H1 (cell line): ENCODE measurements at regions not wholly inside any gene's neighbourhood (a gene's known extent, or its start where the extent isn't known, plus 50 kb on each side); places are given as distances from the start of the nearest gene placed in this dataset.

Source experiments
- CTCF ChIA-PET: fragments of 300-600 bp; sonication (Branson Sonifier 250); formaldehyde crosslinking; loops from one replicate; lab custom pipeline; 2021; ENCODE audit not compliant: partially characterized antibody; lab: Charles Lee
- POLR2A ChIA-PET: fragments of 300-600 bp; sonication (Branson Sonifier 250); formaldehyde crosslinking; loops from one replicate; lab custom pipeline; 2021; ENCODE audit warnings: inconsistent platforms; ENCODE audit not compliant: partially characterized antibody; lab: Charles Lee
- DNase-seq, 2 experiments: peaks; one replicate each; pipeline versions ENCODE4 v3.0.0 to v3.0.0-alpha.2; 2010 to 2022; ENCODE audit warnings: low spot score in 2 of 2, low read depth in 1 of 2, mixed read lengths in 1 of 2
- FAIRE-seq: peaks from 2 replicates; lab custom pipeline; 2011; peaks lifted over from hg19 to GRCh38; lab: Jason Lieb, UNC
- H2AFZ ChIP-seq: 2 replicates; pipeline ENCODE4 v1.8.1; 2012; ENCODE audit warnings: low read length, inconsistent platforms
- H2AK5ac ChIP-seq: 2 replicates; pipeline ENCODE4 v1.6.1; 2013; ENCODE audit warnings: low read depth, low read length
- H2BK120ac ChIP-seq: replicated peaks from 2 replicates; pipeline ENCODE3; 2013; ENCODE audit warnings: low read depth, low read length, inconsistent platforms
- H2BK12ac ChIP-seq: 2 replicates; pipeline ENCODE4 v1.6.1; 2013; ENCODE audit warnings: low read depth, low read length
- H2BK15ac ChIP-seq: 2 replicates; pipeline ENCODE4 v1.6.1; 2013; ENCODE audit warnings: low read length
- H2BK20ac ChIP-seq: 2 replicates; pipeline ENCODE4 v1.6.1; 2013; ENCODE audit warnings: low read length
- H2BK5ac ChIP-seq: 2 replicates; pipeline ENCODE4 v1.6.1; 2013; ENCODE audit warnings: low read depth, low read length
- H3K14ac ChIP-seq: 2 replicates; pipeline ENCODE4 v1.6.1; 2013; ENCODE audit warnings: inconsistent platforms; ENCODE audit not compliant: insufficient read length
- H3K18ac ChIP-seq: 2 replicates; pipeline ENCODE4 v1.6.1; 2013; ENCODE audit warnings: low read length; ENCODE audit errors: extremely low read depth
- H3K23ac ChIP-seq: 2 replicates; pipeline ENCODE4 v1.6.1; 2013; ENCODE audit warnings: inconsistent platforms; ENCODE audit not compliant: insufficient read length
- H3K23me2 ChIP-seq: 2 replicates; pipeline ENCODE4 v1.6.1; 2013; ENCODE audit warnings: low read depth, low read length
- H3K27ac ChIP-seq: 2 replicates; pipeline ENCODE4 v1.6.1; 2011; ENCODE audit warnings: low read depth, low read length, inconsistent platforms
- H3K27me3 ChIP-seq, 4 experiments: replicated peaks in 1 of 4; 1 replicate in 1 of 4; 2 replicates in 3 of 4; pipeline versions ENCODE4 v1.6.1 to v1.8.1; 2011 to 2013; ENCODE audit warnings: low read length in 3 of 4, mild to moderate bottlenecking in 3 of 4, inconsistent platforms in 2 of 4, mixed read lengths in 2 of 4, moderate library complexity in 1 of 4; ENCODE audit not compliant: control insufficient read depth in 3 of 4, insufficient read depth in 3 of 4; ENCODE audit errors: extremely low read depth in 1 of 4
- H3K36me3 ChIP-seq, 4 experiments: 2 replicates each; pipeline versions ENCODE4 v1.6.1 to v1.8.1; 2011 to 2013; ENCODE audit warnings: mild to moderate bottlenecking in 4 of 4, low read length in 3 of 4, moderate library complexity in 2 of 4, control low read depth in 1 of 4, inconsistent platforms in 1 of 4; ENCODE audit not compliant: insufficient read depth in 4 of 4, control insufficient read depth in 2 of 4
- H3K4ac ChIP-seq: replicated peaks from 2 replicates; pipeline ENCODE3; 2013; ENCODE audit warnings: low read length, low read depth, mixed read lengths, inconsistent platforms; ENCODE audit not compliant: insufficient read length
- H3K4me1 ChIP-seq, 4 experiments: replicated peaks in 1 of 4; 1 replicate in 1 of 4; 2 replicates in 3 of 4; pipeline versions ENCODE4 v1.6.1 to v1.8.1; 2011 to 2013; ENCODE audit warnings: low read length in 3 of 4, inconsistent platforms in 2 of 4, mixed read lengths in 1 of 4; ENCODE audit not compliant: insufficient read depth in 4 of 4, control insufficient read depth in 3 of 4
- H3K4me2 ChIP-seq, 2 experiments: 2 replicates each; pipeline versions ENCODE4 v1.6.1 to v1.8.1; 2011 to 2013; ENCODE audit warnings: low read depth in 2 of 2, low read length in 2 of 2, control low read depth in 1 of 2, inconsistent platforms in 1 of 2, mild to moderate bottlenecking in 1 of 2; ENCODE audit not compliant: insufficient read depth in 1 of 2
- H3K4me3 ChIP-seq, 4 experiments: fragments of 200-600, 300-600 bp in 1 of 4; sonication (generic), shearing (Covaris generic), sonication (Bioruptor Twin) in 1 of 4; 2 replicates each; pipeline versions ENCODE4 v1.5.1 to v1.8.1; 2011 to 2016; ENCODE audit warnings: low read length in 4 of 4, low read depth in 3 of 4, control low read depth in 2 of 4, inconsistent platforms in 2 of 4, mild to moderate bottlenecking in 2 of 4, mixed read lengths in 1 of 4, moderate library complexity in 1 of 4; ENCODE audit not compliant: insufficient read depth in 2 of 4; ENCODE audit errors: extremely low read depth in 1 of 4
- H3K56ac ChIP-seq: replicated peaks from 2 replicates; pipeline ENCODE3; 2013; ENCODE audit warnings: low read depth, mild to moderate bottlenecking, mixed read lengths, low read length, inconsistent platforms; ENCODE audit not compliant: insufficient read length
- H3K79me1 ChIP-seq: 2 replicates; pipeline ENCODE4 v1.6.1; 2013; ENCODE audit warnings: low read depth, low read length, control low read depth
- H3K79me2 ChIP-seq, 2 experiments: 2 replicates each; pipeline versions ENCODE4 v1.6.1 to v1.8.1; 2012 to 2013; ENCODE audit warnings: low read length in 2 of 2, mild to moderate bottlenecking in 2 of 2, inconsistent platforms in 1 of 2; ENCODE audit not compliant: insufficient read depth in 2 of 2, control insufficient read depth in 1 of 2
- H3K9ac ChIP-seq, 4 experiments: replicated peaks in 1 of 4; 1 replicate in 1 of 4; 2 replicates in 3 of 4; pipeline versions ENCODE4 v1.6.1 to v1.8.1; 2011 to 2013; ENCODE audit warnings: low read depth in 3 of 4, low read length in 3 of 4, control low read depth in 2 of 4, mild to moderate bottlenecking in 2 of 4, moderate library complexity in 2 of 4, inconsistent platforms in 1 of 4; ENCODE audit errors: extremely low read depth in 1 of 4
- H3K9me3 ChIP-seq, 2 experiments: 2 replicates each; pipeline versions ENCODE4 v1.6.1 to v1.8.1; 2012 to 2013; ENCODE audit warnings: mild to moderate bottlenecking in 2 of 2, moderate library complexity in 2 of 2, control low read depth in 1 of 2, inconsistent platforms in 1 of 2, low read depth in 1 of 2, low read length in 1 of 2, mixed read lengths in 1 of 2; ENCODE audit not compliant: insufficient read depth in 2 of 2
- H4K20me1 ChIP-seq, 2 experiments: replicated peaks in 1 of 2; 2 replicates each; pipeline versions ENCODE3 to v1.8.1; 2011 to 2013; ENCODE audit warnings: inconsistent platforms in 2 of 2, low read length in 2 of 2, mild to moderate bottlenecking in 1 of 2; ENCODE audit not compliant: insufficient read depth in 2 of 2, control insufficient read depth in 1 of 2
- H4K5ac ChIP-seq: 2 replicates; pipeline ENCODE4 v1.6.1; 2013; ENCODE audit warnings: low read length, low read depth, mixed read lengths, inconsistent platforms; ENCODE audit not compliant: insufficient read length
- H4K8ac ChIP-seq: 2 replicates; pipeline ENCODE4 v1.8.0; 2013; ENCODE audit warnings: mild to moderate bottlenecking, moderate library complexity, low read length, inconsistent platforms; ENCODE audit not compliant: insufficient read depth; ENCODE audit errors: extremely low read depth
- H4K91ac ChIP-seq: replicated peaks from 2 replicates; pipeline ENCODE3; 2013; ENCODE audit warnings: low read length, mixed read lengths, inconsistent platforms; ENCODE audit not compliant: insufficient read length
- BACH1 ChIP-seq: IDR thresholded peaks from 2 replicates; pipeline ENCODE4 v1.6.1; 2012; ENCODE audit warnings: low read length, improper control_type of control experiment
- BCL11A ChIP-seq, 2 experiments: IDR thresholded peaks; one replicate each; pipeline ENCODE4 v1.6.1; 2011; ENCODE audit warnings: low read depth in 2 of 2, low read length in 2 of 2, mild to moderate bottlenecking in 2 of 2
- MAFK ChIP-seq: IDR thresholded peaks from 2 replicates; pipeline ENCODE4 v1.6.1; 2012; ENCODE audit warnings: low read depth, mild to moderate bottlenecking, improper control_type of control experiment, low read length
- RNF2 ChIP-seq: fragments of 200-900, 300-1000 bp; sonication (generic); IDR thresholded peaks from 2 replicates; pipeline ENCODE4 v1.7.1; 2016; ENCODE audit warnings: borderline replicate concordance, low read depth, mild to moderate bottlenecking, antibody characterized with exemption, low read length; ENCODE audit not compliant: poor library complexity, severe bottlenecking; ENCODE audit errors: missing control alignments
- RXRA ChIP-seq: IDR thresholded peaks from 2 replicates; pipeline ENCODE4 v1.6.1; 2011; ENCODE audit warnings: low read depth, mild to moderate bottlenecking, low read length, moderate library complexity; ENCODE audit not compliant: insufficient read depth
- SAP30 ChIP-seq: fragments of 300-600 bp; sonication (generic); IDR thresholded peaks from 2 replicates; pipeline ENCODE4 v1.7.1; 2012; ENCODE audit warnings: low read length, moderate library complexity, mild to moderate bottlenecking, inconsistent platforms; ENCODE audit not compliant: insufficient read depth, insufficient replicate concordance
- SIX5 ChIP-seq: IDR thresholded peaks from 2 replicates; pipeline ENCODE4 v1.6.1; 2011; ENCODE audit warnings: mild to moderate bottlenecking, low read depth, low read length
- TEAD4 ChIP-seq: IDR thresholded peaks from 2 replicates; pipeline ENCODE4 v1.6.1; 2012; ENCODE audit warnings: low read depth, low read length, inconsistent platforms, mixed read lengths
- WGBS, 2 experiments: shearing (Covaris generic) in 1 of 2; methylation state at CpG; one replicate each; pipeline versions ENCODE4 v1.1.6 to v1.1.7; 2013 to 2015; ENCODE audit warnings: low lambda C conversion rate in 2 of 2, mixed read lengths in 2 of 2, inconsistent platforms in 1 of 2, low coverage in 1 of 2, missing lambda C conversion rate in 1 of 2; ENCODE audit not compliant: insufficient replicate concordance in 2 of 2, insufficient coverage in 1 of 2, insufficient read length in 1 of 2; ENCODE audit errors: extremely low coverage in 1 of 2, missing lambda C conversion rate in 1 of 2; 5-methylcytosine and 5-hydroxymethylcytosine counted together

GRCh38 chr15:75149867-75150709 lies 51.6 kb upstream of the C15orf39 start:
- CTCF ChIA-PET, result interaction anchor here (0.6 kb wide), 1 partner anchor 50 kb away, joined by 3 read pairs; no protein-coding TSS in a partner anchor
- POLR2A ChIA-PET, result interaction anchor here (1.3 kb wide), 1 partner anchor 17 kb away, joined by 3 read pairs; no protein-coding TSS in a partner anchor
- 78% methylated on average over 4 of the region's 4 CpGs; no CpG with 5 or more reads in 1 of the 2 experiments for WGBS, 2 experiments
- TF ChIP-seq BACH1 (no peak), SIX5 (no peak), TEAD4 (no peak), RXRA (no peak), MAFK (no peak), SAP30 (no peak), BCL11A (IDR thresholded peaks at IDR 0.05; ENCODE audit: low read depth in 2 of 2, low read length in 2 of 2) (no peak), RNF2 (no peak)

More at GRCh38 chr15:75149867-75150709, 51.6 kb upstream of the C15orf39 start:
- Histone ChIP-seq H2BK5ac (no peak overlapping the region), H3K4me1 (no peaks in the 10 kb centered on the region), H3K4me3 (no peak overlapping the region), H4K91ac (no peak overlapping the region), H2BK20ac (no peak overlapping the region), H3K36me3 (no peaks in the 10 kb centered on the region), H3K56ac (no peak overlapping the region), H2BK15ac (no peak overlapping the region), H3K27me3 (no peaks in the 10 kb centered on the region), H2BK12ac (no peak overlapping the region), H3K23me2 (no peaks in the 10 kb centered on the region), H4K5ac (no peak overlapping the region), H3K27ac (no peak overlapping the region), H4K8ac (no peak overlapping the region), H3K79me2 (no peaks in the 10 kb centered on the region), H3K79me1 (no peaks in the 10 kb centered on the region), H3K4me2 (no peak overlapping the region), H3K9ac (no peak overlapping the region), H3K18ac (no peak overlapping the region), H4K20me1 (no peaks in the 10 kb centered on the region), H3K4ac (no peak overlapping the region), H3K9me3 (peaks cover 10 to 16% of the 10 kb centered on the region in 2 experiments; a peak in 3 of 4 replicates), H3K14ac (no peak overlapping the region), H2AK5ac (no peak overlapping the region), H2AFZ (no peak overlapping the region), H2BK120ac (no peak overlapping the region), H3K23ac (no peak overlapping the region)
- no peak for DNase-seq
- no peak for FAIRE-seq
